ENCODE measurements at regions not wholly inside any gene's neighbourhood (a gene's known extent, or its start where the extent isn't known, plus 50 kb on each side); places are given as distances from the start of the nearest gene placed in this dataset.

GRCh38 chr3:82475306-82475705, 713.9 kb upstream of the GBE1 start:
- intact Hi-C loops (cut with DNase I; ENCODE audit: low total_unique reads), result no loop called here

GRCh38 chr3:82474711-82475110, 713.3 kb upstream of the GBE1 start:
- no peaks in the 10 kb centered on the region for H3K4me1 ChIP-seq
- intact Hi-C loops (cut with DNase I; ENCODE audit: low total_unique reads), result no loop called here
- H3K27ac ChIP-seq, result no peak overlapping the region
- no peak for DNase-seq
- H3K4me3 ChIP-seq, result no peak overlapping the region
- H3K9me3 ChIP-seq, result no peaks in the 10 kb centered on the region
- H3K36me3 ChIP-seq (ENCODE audit: low read depth, missing control alignments), result no peaks in the 10 kb centered on the region
- no peaks in the 10 kb centered on the region for H3K27me3 ChIP-seq
- TF ChIP-seq POLR2A (IDR thresholded peaks at IDR 0.05), result no peak
- TF ChIP-seq, protein P1, sequence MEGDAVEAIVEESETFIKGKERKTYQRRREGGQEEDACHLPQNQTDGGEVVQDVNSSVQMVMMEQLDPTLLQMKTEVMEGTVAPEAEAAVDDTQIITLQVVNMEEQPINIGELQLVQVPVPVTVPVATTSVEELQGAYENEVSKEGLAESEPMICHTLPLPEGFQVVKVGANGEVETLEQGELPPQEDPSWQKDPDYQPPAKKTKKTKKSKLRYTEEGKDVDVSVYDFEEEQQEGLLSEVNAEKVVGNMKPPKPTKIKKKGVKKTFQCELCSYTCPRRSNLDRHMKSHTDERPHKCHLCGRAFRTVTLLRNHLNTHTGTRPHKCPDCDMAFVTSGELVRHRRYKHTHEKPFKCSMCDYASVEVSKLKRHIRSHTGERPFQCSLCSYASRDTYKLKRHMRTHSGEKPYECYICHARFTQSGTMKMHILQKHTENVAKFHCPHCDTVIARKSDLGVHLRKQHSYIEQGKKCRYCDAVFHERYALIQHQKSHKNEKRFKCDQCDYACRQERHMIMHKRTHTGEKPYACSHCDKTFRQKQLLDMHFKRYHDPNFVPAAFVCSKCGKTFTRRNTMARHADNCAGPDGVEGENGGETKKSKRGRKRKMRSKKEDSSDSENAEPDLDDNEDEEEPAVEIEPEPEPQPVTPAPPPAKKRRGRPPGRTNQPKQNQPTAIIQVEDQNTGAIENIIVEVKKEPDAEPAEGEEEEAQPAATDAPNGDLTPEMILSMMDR (IDR thresholded peaks at IDR 0.05), result no peak

More at GRCh38 chr3:82475306-82475705, 713.9 kb upstream of the GBE1 start:
- no peaks in the 10 kb centered on the region for H3K36me3 ChIP-seq (ENCODE audit: low read depth, missing control alignments)
- H3K9me3 ChIP-seq, result no peaks in the 10 kb centered on the region
- DNase-seq, result no peak
- H3K4me3 ChIP-seq, result no peak overlapping the region
- TF ChIP-seq, protein P1 (IDR thresholded peaks at IDR 0.05), result no peak
- TF ChIP-seq POLR2A (IDR thresholded peaks at IDR 0.05), result no peak
- no peak overlapping the region for H3K27ac ChIP-seq
- no peaks in the 10 kb centered on the region for H3K4me1 ChIP-seq
- H3K27me3 ChIP-seq, result no peaks in the 10 kb centered on the region
- 89 to 95% methylated on average over 1 of the region's 1 CpG for WGBS, 2 donors

DNA sequence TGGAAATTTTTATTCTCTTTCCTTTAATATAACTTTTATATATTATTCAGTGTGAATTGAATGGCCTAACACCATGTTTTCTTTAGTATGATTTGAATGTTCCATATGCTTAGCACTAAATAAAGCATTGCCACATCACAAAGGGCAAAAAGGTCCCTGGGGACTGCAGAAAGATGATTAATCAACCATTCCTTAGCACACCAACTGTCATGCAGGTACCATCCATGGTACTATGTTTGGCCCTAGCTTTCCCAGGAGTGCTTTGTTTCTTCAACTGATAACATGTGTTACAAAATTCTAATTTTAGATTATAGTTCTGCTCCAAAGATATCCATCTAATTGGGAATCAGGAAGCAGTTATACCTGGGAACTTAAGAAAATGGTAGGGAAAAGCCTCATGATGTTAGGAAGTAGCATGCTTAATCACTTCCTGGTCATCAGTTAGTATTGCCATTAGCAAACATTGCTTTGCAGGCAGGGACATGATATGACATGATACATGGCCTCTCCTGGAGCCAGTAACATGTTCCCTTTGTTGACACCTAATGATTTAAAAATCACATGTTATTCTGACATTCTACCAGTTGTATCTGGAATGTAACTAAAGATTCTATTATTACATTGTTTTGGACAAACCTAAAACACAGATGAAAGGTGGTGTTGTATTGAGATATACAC, 712.6 kb upstream of the GBE1 start:
- TF ChIP-seq, protein P1 (IDR thresholded peaks at IDR 0.05), result no peak
- no peak for TF ChIP-seq POLR2A (IDR thresholded peaks at IDR 0.05)
- H3K27me3 ChIP-seq, result no peaks in the 10 kb centered on the region
- intact Hi-C loops (cut with DNase I; ENCODE audit: low total_unique reads), result no loop called here
- H3K4me3 ChIP-seq, result no peak overlapping the region
- no peak overlapping the region for H3K27ac ChIP-seq
- H3K4me1 ChIP-seq, result no peaks in the 10 kb centered on the region
- no peaks in the 10 kb centered on the region for H3K9me3 ChIP-seq
- no peak for DNase-seq
- H3K36me3 ChIP-seq (ENCODE audit: low read depth, missing control alignments), result no peaks in the 10 kb centered on the region

GRCh38 chr3:82467051-82467450, 705.6 kb upstream of the GBE1 start:
- H3K9me3 ChIP-seq, result no peaks in the 10 kb centered on the region
- no peak overlapping the region for H3K27ac ChIP-seq
- no peaks in the 10 kb centered on the region for H3K36me3 ChIP-seq (ENCODE audit: low read depth, missing control alignments)
- no peak for DNase-seq
- H3K27me3 ChIP-seq, result no peaks in the 10 kb centered on the region
- TF ChIP-seq, protein P1 (IDR thresholded peaks at IDR 0.05), result no peak
- TF ChIP-seq POLR2A (IDR thresholded peaks at IDR 0.05), result no peak
- intact Hi-C loops (cut with DNase I; ENCODE audit: low total_unique reads), result no loop called here
- 88 to 93% methylated on average over 1 of the region's 1 CpG for WGBS, 2 donors
- H3K4me1 ChIP-seq, result no peaks in the 10 kb centered on the region
- H3K4me3 ChIP-seq, result no peak overlapping the region

GRCh38 chr3:82462977-82463376, 701.5 kb upstream of the GBE1 start:
- TF ChIP-seq POLR2A (IDR thresholded peaks at IDR 0.05), result no peak
- TF ChIP-seq, protein P1 (IDR thresholded peaks at IDR 0.05), result no peak
- no peaks in the 10 kb centered on the region for H3K27me3 ChIP-seq
- H3K9me3 ChIP-seq, result no peaks in the 10 kb centered on the region
- no peak for DNase-seq
- intact Hi-C loops (cut with DNase I; ENCODE audit: low total_unique reads), result no loop called here
- no peaks in the 10 kb centered on the region for H3K36me3 ChIP-seq (ENCODE audit: low read depth, missing control alignments)
- H3K4me1 ChIP-seq, result no peaks in the 10 kb centered on the region
- H3K27ac ChIP-seq, result no peak overlapping the region
- H3K4me3 ChIP-seq, result no peak overlapping the region
- 51 to 58% methylated on average over 6 of the region's 6 CpGs for WGBS, 2 donors

All from testis (tissue), 2 donors.